K562 (cell line): ENCODE measurements at regions not wholly inside any gene's neighbourhood (a gene's known extent, or its start where the extent isn't known, plus 50 kb on each side); places are given as distances from the start of the nearest gene placed in this dataset.
A peak's percentile ranks its signal among the peaks of the same experiment; 100 is the strongest.

Source experiments
- ATAC-seq: fragments of 200-7000 bp; cut with Tn5 transposase; 3 replicates; pipeline ENCODE4 v1.9.1; 2020; ENCODE audit warnings: moderate library complexity
- BruUV-seq: library from RNA; stranded (reverse); fragments of 400-500 nt; replicated peaks from 2 replicates; lab custom pipeline; 2021; lab: Mats Ljungman, UMichigan
- CTCF ChIA-PET: fragments of 300-600 bp; formaldehyde crosslinking; extraction: SDS; loops from one replicate; lab custom pipeline; 2021; ENCODE audit warnings: low intra/inter-chr PET ratio; lab: Yijun Ruan, JAX
- POLR2A ChIA-PET: fragments of 300-600, 350-650 bp; sonication (Branson Sonifier 250); formaldehyde crosslinking; extraction: SDS; loops from one replicate; lab custom pipeline; 2021; ENCODE audit warnings: antibody characterized with exemption, inconsistent platforms; lab: Yijun Ruan, JAX
- DNase-seq, 4 experiments: peaks; one replicate each; pipeline versions ENCODE4 v3.0.0 to v3.0.0-alpha.2; 2011 to 2018; ENCODE audit warnings: low spot score in 3 of 4, mixed read lengths in 3 of 4; ENCODE audit errors: extremely low read depth in 1 of 4
- FAIRE-seq: peaks from 2 replicates; lab custom pipeline; 2011; peaks lifted over from hg19 to GRCh38; lab: Jason Lieb, UNC
- H2AFZ ChIP-seq: 2 replicates; pipeline ENCODE4 v1.6.0; 2011; ENCODE audit warnings: low read depth, low read length, control low read depth, inconsistent platforms
- H3K27ac ChIP-seq: fragments of 200-600 bp; 3 replicates; pipeline ENCODE4 v1.8.0; 2011; ENCODE audit warnings: low read depth, mild to moderate bottlenecking, control low read depth, inconsistent platforms, low read length, moderate library complexity, mixed read lengths; ENCODE audit errors: extremely low read depth
- H3K27me3 ChIP-seq, 2 experiments: fragments of 300-600 bp in 1 of 2; 2 replicates in 1 of 2; 3 replicates in 1 of 2; pipeline versions ENCODE4 v1.6.0 to v1.8.0; 2011; ENCODE audit warnings: inconsistent platforms in 2 of 2, low read length in 2 of 2, mild to moderate bottlenecking in 1 of 2, mixed read lengths in 1 of 2, moderate library complexity in 1 of 2; ENCODE audit not compliant: control insufficient read depth in 2 of 2, insufficient read depth in 2 of 2
- H3K36me3 ChIP-seq: fragments of 300-600 bp; 3 replicates; pipeline ENCODE4 v1.8.0; 2011; ENCODE audit warnings: mild to moderate bottlenecking, low read length, inconsistent platforms; ENCODE audit not compliant: control insufficient read depth, insufficient read depth
- H3K4me1 ChIP-seq, 2 experiments: fragments of 200-600 bp in 1 of 2; replicated peaks in 1 of 2; 2 replicates in 1 of 2; 3 replicates in 1 of 2; pipeline versions ENCODE4 v1.5.1 to v1.8.0; 2011; ENCODE audit warnings: inconsistent platforms in 2 of 2, low read length in 2 of 2, mild to moderate bottlenecking in 1 of 2, mixed read lengths in 1 of 2, moderate library complexity in 1 of 2; ENCODE audit not compliant: control insufficient read depth in 2 of 2, insufficient read depth in 2 of 2
- H3K4me2 ChIP-seq: 2 replicates; pipeline ENCODE4 v1.6.1; 2011; ENCODE audit warnings: low read length, control low read depth, inconsistent platforms, mixed read lengths; ENCODE audit not compliant: insufficient read depth
- H3K4me3 ChIP-seq: fragments of 200-600 bp; sonication (generic), shearing (Covaris generic); 2 replicates; pipeline ENCODE4 v1.5.1; 2016; ENCODE audit warnings: control low read depth, inconsistent platforms
- H3K79me2 ChIP-seq: fragments of 200-600 bp; 3 replicates; pipeline ENCODE4 v1.8.0; 2011; ENCODE audit warnings: low read length, inconsistent platforms; ENCODE audit not compliant: control insufficient read depth, insufficient read depth
- H3K9ac ChIP-seq, 2 experiments: 2 replicates each; pipeline versions ENCODE4 v1.6.0 to v1.6.1; 2011; ENCODE audit warnings: low read depth in 2 of 2, low read length in 2 of 2, control low read depth in 1 of 2, inconsistent platforms in 1 of 2, mild to moderate bottlenecking in 1 of 2, mixed read lengths in 1 of 2; ENCODE audit not compliant: insufficient read depth in 1 of 2
- H3K9me1 ChIP-seq: one replicate; pipeline ENCODE4 v1.6.0; 2011; ENCODE audit warnings: inconsistent platforms, mild to moderate bottlenecking, low read length, moderate library complexity; ENCODE audit not compliant: control insufficient read depth, insufficient read depth
- H3K9me3 ChIP-seq: replicated peaks from 2 replicates; pipeline ENCODE4 v1.5.1; 2011; ENCODE audit warnings: low read depth, low read length, inconsistent platforms; ENCODE audit not compliant: control insufficient read depth, insufficient read depth
- H4K20me1 ChIP-seq: replicated peaks from 2 replicates; pipeline ENCODE4 v1.6.1; 2011; ENCODE audit warnings: low read length, inconsistent platforms, mixed read lengths; ENCODE audit not compliant: control insufficient read depth, insufficient read depth
- BACH1 ChIP-seq: fragments of 200-800 bp; sonication (Bioruptor generic); IDR thresholded peaks from 2 replicates; pipeline ENCODE4 v1.6.1; 2016; ENCODE audit warnings: missing genetic modification characterization, missing compliant biosample characterization
- C11orf30 ChIP-seq: fragments of 450-650 bp; IDR thresholded peaks from 2 replicates; pipeline ENCODE4 v1.6.1; 2016; ENCODE audit warnings: low read depth, mild to moderate bottlenecking
- CBFA2T3 ChIP-seq: fragments of 450-650 bp; IDR thresholded peaks from 2 replicates; pipeline ENCODE4 v1.6.1; 2017
- E2F8 ChIP-seq: fragments of 450-650 bp; IDR thresholded peaks from 2 replicates; pipeline ENCODE4 v1.7.1; 2018; ENCODE audit warnings: mild to moderate bottlenecking, low read depth; ENCODE audit not compliant: partially characterized antibody
- FOSL1 ChIP-seq: fragments of 200-800 bp; sonication (Bioruptor generic); conservative IDR thresholded peaks from 2 replicates; pipeline ENCODE4 v1.6.1; 2016; ENCODE audit warnings: missing genetic modification characterization, missing compliant biosample characterization
- JUND ChIP-seq, 2 experiments: IDR thresholded peaks; 2 replicates in 1 of 2; 3 replicates in 1 of 2; pipeline ENCODE4 v1.6.1; 2011; ENCODE audit warnings: borderline replicate concordance in 2 of 2, low read depth in 2 of 2, low read length in 2 of 2, improper control_type of control experiment in 1 of 2, missing biosample characterization in 1 of 2, missing genetic modification characterization in 1 of 2, missing genetic modification reagents in 1 of 2
- MAFF ChIP-seq: IDR thresholded peaks from 2 replicates; pipeline ENCODE4 v1.6.1; 2012; ENCODE audit warnings: low read length, improper control_type of control experiment
- MAFG ChIP-seq: fragments of 450-650 bp; conservative IDR thresholded peaks from 2 replicates; pipeline ENCODE4 v1.6.1; 2016; ENCODE audit warnings: missing genetic modification characterization, missing compliant biosample characterization
- MAFK ChIP-seq: IDR thresholded peaks from 2 replicates; pipeline ENCODE4 v1.6.1; 2011; ENCODE audit warnings: low read length, improper control_type of control experiment
- NFE2 ChIP-seq: IDR thresholded peaks from 2 replicates; pipeline ENCODE4 v1.6.1; 2014; ENCODE audit warnings: antibody characterized with exemption, low read depth
- POLR3G ChIP-seq: IDR thresholded peaks from 2 replicates; pipeline ENCODE4 v1.6.1; 2011; ENCODE audit not compliant: insufficient read length, insufficient replicate concordance; ENCODE audit errors: extremely low read depth
- PRMT5 ChIP-seq: sonication (generic); formaldehyde crosslinking; IDR thresholded peaks from 2 replicates; pipeline ENCODE4 v1.5.0; 2020; ENCODE audit warnings: missing genetic modification reagents
- SOX6 ChIP-seq: fragments of 450-650 bp; IDR thresholded peaks from 2 replicates; pipeline ENCODE4 v1.6.1; 2014; ENCODE audit warnings: mild to moderate bottlenecking
- TCFL5 ChIP-seq: fragments of 250-450 bp; sonication (Bioruptor Pico); conservative IDR thresholded peaks from 2 replicates; pipeline ENCODE4 v1.6.1; 2021; ENCODE audit warnings: mild to moderate bottlenecking, moderate library complexity, matching md5 sums
- ZNF316 ChIP-seq: fragments of 450-650 bp; IDR thresholded peaks from 2 replicates; pipeline ENCODE4 v1.6.1; 2016
- WGBS: fragments of 100-300 bp; shearing (Covaris generic); methylation state at CpG from one replicate; pipeline ENCODE4 v1.1.6; 2016; ENCODE audit warnings: low coverage, mixed read lengths; ENCODE audit not compliant: insufficient coverage; ENCODE audit errors: missing lambda C conversion rate; 5-methylcytosine and 5-hydroxymethylcytosine counted together
- in situ Hi-C: fragments of 300-500 bp; cut with MboI; formaldehyde crosslinking; loops from 4 replicates; pipeline ENCODE4 v1.15.0; 2018; ENCODE audit warnings: inconsistent platforms, mixed read lengths
- intact Hi-C: fragments of 100-400 bp; cut with micrococcal nuclease; formaldehyde crosslinking; loops from 2 replicates; pipeline ENCODE4 v1.14.2; 2022
- TF ChIP-seq, protein P1 (sequence below), 2 experiments: fragments of 450-650 bp in 1 of 2; sonication (generic) in 1 of 2; formaldehyde crosslinking in 1 of 2; IDR thresholded peaks in 1 of 2; conservative IDR thresholded peaks in 1 of 2; 2 replicates each; pipeline versions ENCODE4 v1.6.1 to v1.8.1; 2016 to 2023; ENCODE audit warnings: mild to moderate bottlenecking in 2 of 2, moderate library complexity in 2 of 2, inconsistent platforms in 1 of 2, missing genetic modification reagents in 1 of 2
- TF ChIP-seq, protein P2 (sequence below), 2 experiments: fragments of 200-800 bp in 1 of 2; sonication (Bioruptor generic) in 1 of 2; sonication (generic) in 1 of 2; formaldehyde crosslinking in 1 of 2; IDR thresholded peaks in 1 of 2; conservative IDR thresholded peaks in 1 of 2; 2 replicates each; pipeline versions ENCODE4 v1.5.0 to v1.6.1; 2016 to 2020; ENCODE audit warnings: missing compliant biosample characterization in 1 of 2, missing genetic modification characterization in 1 of 2, missing genetic modification reagents in 1 of 2

GRCh38 chr15:62647202-62647842 lies 395.2 kb upstream of the TPM1 start:
- Histone ChIP-seq H3K4me1 (peaks cover 0 to 5% of the 10 kb centered on the region in 2 experiments; a peak in 2 of 5 replicates), H3K36me3 (no peaks in the 10 kb centered on the region), H3K79me2 (no peaks in the 10 kb centered on the region), H2AFZ (no peak overlapping the region), H3K9me3 (no peaks in the 10 kb centered on the region), H3K27ac (no peak overlapping the region; the same call in 2 of the 3 replicates), H3K4me2 (no peak overlapping the region), H3K9me1 (no peaks in the 10 kb centered on the region), H3K4me3 (no peak overlapping the region), H4K20me1 (no peaks in the 10 kb centered on the region), H3K9ac (no peak overlapping the region), H3K27me3 (no peaks in the 10 kb centered on the region; a peak in 2 of 5 replicates)
- no peak; the same call in 2 of the 3 replicates for ATAC-seq
- DNase-seq: peak in 2 of 4 experiments; percentile 19 to 34
- peak; percentile 74 for FAIRE-seq
- POLR2A ChIA-PET: no interaction called here
- BruUV-seq: no TSS peak
- CTCF ChIA-PET: no interaction called here
- in situ Hi-C loops (no loop called here), intact Hi-C loops (no loop called here)
- 4% methylated on average over 12 of the region's 12 CpGs for WGBS
- TF ChIP-seq POLR3G (no peak), FOSL1 (peak; percentile 48), SOX6 (0 out of 2 replicates have a peak, but pooled peaks have one; percentile 46), E2F8 (no peak), BACH1 (tag) (peak; percentile 44; the same call in 1 of the 2 replicates), CBFA2T3 (peak; percentile 9; the same call in 1 of the 2 replicates), ZNF316 (peak; percentile 89), MAFK (peak; percentile 87), NFE2 (peak; percentile 76), C11orf30 (peak; percentile 87), JUND (IDR thresholded peaks at IDR 0.05; ENCODE audit: borderline replicate concordance, low read depth, low read length) (0 out of 2 replicates have a peak, but pooled peaks have one; percentile 34), JUND (tag; IDR thresholded peaks at IDR 0.05; ENCODE audit: borderline replicate concordance, low read depth, low read length) (peak; percentile 61; the same call in 1 of the 3 replicates), MAFF (peak; percentile 88), PRMT5 (no peak), TCFL5 (CRISPR knock-in tag) (no peak), MAFG (tag) (peak; percentile 93)
- TF ChIP-seq, protein P1, sequence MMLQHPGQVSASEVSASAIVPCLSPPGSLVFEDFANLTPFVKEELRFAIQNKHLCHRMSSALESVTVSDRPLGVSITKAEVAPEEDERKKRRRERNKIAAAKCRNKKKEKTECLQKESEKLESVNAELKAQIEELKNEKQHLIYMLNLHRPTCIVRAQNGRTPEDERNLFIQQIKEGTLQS (IDR thresholded peaks at IDR 0.05): peak; percentile 27; the same call in 1 of the 2 replicates
- TF ChIP-seq, protein P1 (CRISPR knock-in tag; conservative IDR thresholded peaks at IDR 0.05): no peak
- TF ChIP-seq, protein P2, sequence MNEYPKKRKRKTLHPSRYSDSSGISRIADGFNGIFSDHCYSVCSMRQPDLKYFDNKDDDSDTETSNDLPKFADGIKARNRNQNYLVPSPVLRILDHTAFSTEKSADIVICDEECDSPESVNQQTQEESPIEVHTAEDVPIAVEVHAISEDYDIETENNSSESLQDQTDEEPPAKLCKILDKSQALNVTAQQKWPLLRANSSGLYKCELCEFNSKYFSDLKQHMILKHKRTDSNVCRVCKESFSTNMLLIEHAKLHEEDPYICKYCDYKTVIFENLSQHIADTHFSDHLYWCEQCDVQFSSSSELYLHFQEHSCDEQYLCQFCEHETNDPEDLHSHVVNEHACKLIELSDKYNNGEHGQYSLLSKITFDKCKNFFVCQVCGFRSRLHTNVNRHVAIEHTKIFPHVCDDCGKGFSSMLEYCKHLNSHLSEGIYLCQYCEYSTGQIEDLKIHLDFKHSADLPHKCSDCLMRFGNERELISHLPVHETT (CRISPR knock-in tag; conservative IDR thresholded peaks at IDR 0.05 in 1 of 2, IDR thresholded peaks at IDR 0.05 in 1 of 2): no peak
